ENCODE measurements at regions not wholly inside any gene's neighbourhood (a gene's known extent, or its start where the extent isn't known, plus 50 kb on each side); places are given as distances from the start of the nearest gene placed in this dataset.

GRCh38 chr3:72378287-72378686 lies 470.0 kb downstream of the SHQ1 start:
- H3K36me3 ChIP-seq = peaks cover 23% of the 10 kb centered on the region
- TF ChIP-seq, protein P1, sequence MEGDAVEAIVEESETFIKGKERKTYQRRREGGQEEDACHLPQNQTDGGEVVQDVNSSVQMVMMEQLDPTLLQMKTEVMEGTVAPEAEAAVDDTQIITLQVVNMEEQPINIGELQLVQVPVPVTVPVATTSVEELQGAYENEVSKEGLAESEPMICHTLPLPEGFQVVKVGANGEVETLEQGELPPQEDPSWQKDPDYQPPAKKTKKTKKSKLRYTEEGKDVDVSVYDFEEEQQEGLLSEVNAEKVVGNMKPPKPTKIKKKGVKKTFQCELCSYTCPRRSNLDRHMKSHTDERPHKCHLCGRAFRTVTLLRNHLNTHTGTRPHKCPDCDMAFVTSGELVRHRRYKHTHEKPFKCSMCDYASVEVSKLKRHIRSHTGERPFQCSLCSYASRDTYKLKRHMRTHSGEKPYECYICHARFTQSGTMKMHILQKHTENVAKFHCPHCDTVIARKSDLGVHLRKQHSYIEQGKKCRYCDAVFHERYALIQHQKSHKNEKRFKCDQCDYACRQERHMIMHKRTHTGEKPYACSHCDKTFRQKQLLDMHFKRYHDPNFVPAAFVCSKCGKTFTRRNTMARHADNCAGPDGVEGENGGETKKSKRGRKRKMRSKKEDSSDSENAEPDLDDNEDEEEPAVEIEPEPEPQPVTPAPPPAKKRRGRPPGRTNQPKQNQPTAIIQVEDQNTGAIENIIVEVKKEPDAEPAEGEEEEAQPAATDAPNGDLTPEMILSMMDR (IDR thresholded peaks at IDR 0.05; ENCODE audit: borderline replicate concordance) = no peak
- H3K4me1 ChIP-seq = peaks cover 38% of the 10 kb centered on the region
- H3K4me3 ChIP-seq = no peak overlapping the region
- DNase-seq = no peak
- no peaks in the 10 kb centered on the region for H3K9me3 ChIP-seq (replicated peaks)
- intact Hi-C loops (cut with micrococcal nuclease) = no loop called here
- H3K27ac ChIP-seq (replicated peaks) = no peak overlapping the region
- H3K27me3 ChIP-seq (ENCODE audit: low read depth) = no peaks in the 10 kb centered on the region

- no peaks in the 10 kb centered on the region for H3K9me3 ChIP-seq (replicated peaks)
- H3K4me1 ChIP-seq = peaks cover 26% of the 10 kb centered on the region
- H3K27ac ChIP-seq (replicated peaks) = no peak overlapping the region
- intact Hi-C loops (cut with micrococcal nuclease) = no loop called here
- DNase-seq = no peak
- H3K27me3 ChIP-seq (ENCODE audit: low read depth) = no peaks in the 10 kb centered on the region
- TF ChIP-seq, protein P1 (IDR thresholded peaks at IDR 0.05; ENCODE audit: borderline replicate concordance) = no peak
- no peak overlapping the region for H3K4me3 ChIP-seq
- peaks cover 23% of the 10 kb centered on the region for H3K36me3 ChIP-seq
Measured at GRCh38 chr3:72376956-72377710, 471.1 kb downstream of the SHQ1 start.

GRCh38 chr3:72375237-72376076 lies 472.8 kb downstream of the SHQ1 start:
- H3K27ac ChIP-seq (replicated peaks) = no peak overlapping the region

GRCh38 chr3:72373139-72373538 lies 475.1 kb downstream of the SHQ1 start:
- intact Hi-C loops (cut with micrococcal nuclease) = no loop called here
- Histone ChIP-seq H3K4me3 (no peak overlapping the region), H3K9me3 (replicated peaks) (no peaks in the 10 kb centered on the region), H3K27me3 (ENCODE audit: low read depth) (no peaks in the 10 kb centered on the region), H3K4me1 (no peaks in the 10 kb centered on the region), H3K36me3 (peaks cover 16% of the 10 kb centered on the region), H3K27ac (replicated peaks) (no peak overlapping the region)
- TF ChIP-seq, protein P1 (IDR thresholded peaks at IDR 0.05; ENCODE audit: borderline replicate concordance) = no peak
- no peak for DNase-seq

More at GRCh38 chr3:72375237-72376076, 472.8 kb downstream of the SHQ1 start:
- TF ChIP-seq, protein P1 (IDR thresholded peaks at IDR 0.05; ENCODE audit: borderline replicate concordance) = no peak
- Histone ChIP-seq H3K36me3 (peaks cover 23% of the 10 kb centered on the region), H3K4me3 (no peak overlapping the region), H3K27me3 (ENCODE audit: low read depth) (no peaks in the 10 kb centered on the region), H3K4me1 (peaks cover 11% of the 10 kb centered on the region), H3K9me3 (replicated peaks) (no peaks in the 10 kb centered on the region)
- intact Hi-C loops (cut with micrococcal nuclease) = no loop called here
- no peak for DNase-seq

DNA sequence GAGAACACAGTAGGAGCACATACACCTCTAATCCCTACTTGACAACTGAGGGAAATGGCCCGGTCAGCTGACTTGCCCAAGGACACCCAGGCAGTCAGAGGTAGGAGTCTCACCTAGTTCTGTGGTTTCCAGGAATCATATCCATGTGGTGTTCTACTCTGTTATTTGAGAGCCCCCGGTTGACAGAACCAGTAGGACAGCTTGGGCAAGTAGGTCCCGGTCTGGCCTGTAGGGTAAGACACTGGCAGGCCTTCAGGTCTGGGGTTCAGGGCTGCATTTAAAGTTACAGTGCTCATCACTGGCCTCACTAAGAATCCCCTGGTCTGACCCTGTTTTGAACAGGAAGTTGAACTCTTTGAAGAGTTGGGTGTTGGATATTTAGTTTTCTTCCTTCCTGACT lies 476.1 kb downstream of the SHQ1 start:
- H3K27ac ChIP-seq (replicated peaks) = no peak overlapping the region
- intact Hi-C loops (cut with micrococcal nuclease) = no loop called here
- H3K36me3 ChIP-seq = peaks cover 8% of the 10 kb centered on the region
- H3K4me3 ChIP-seq = no peak overlapping the region
- H3K9me3 ChIP-seq (replicated peaks) = no peaks in the 10 kb centered on the region
- H3K27me3 ChIP-seq (ENCODE audit: low read depth) = no peaks in the 10 kb centered on the region
- DNase-seq = no peak
- H3K4me1 ChIP-seq = no peaks in the 10 kb centered on the region
- TF ChIP-seq, protein P1 (IDR thresholded peaks at IDR 0.05; ENCODE audit: borderline replicate concordance) = no peak
